GM11168 (cell line): ENCODE measurements at regions not wholly inside any gene's neighbourhood (a gene's known extent, or its start where the extent isn't known, plus 50 kb on each side); places are given as distances from the start of the nearest gene placed in this dataset.

Experiments
- in situ Hi-C: fragments of 300-500 bp; cut with MboI; formaldehyde crosslinking; loops from one replicate; pipeline ENCODE4 v1.12.0; 2022; ENCODE audit warnings: low sequenced_read_pairs; ENCODE audit not compliant: unreplicated experiment

GRCh38 chr4:65923616-65924015 lies 253.3 kb upstream of the EPHA5 start:
- in situ Hi-C loops, result no loop called here

- in situ Hi-C loops, result no loop called here
Observed at GRCh38 chr4:65921180-65921579, 250.9 kb upstream of the EPHA5 start.

- in situ Hi-C loops, result no loop called here
Observed at GRCh38 chr4:65918872-65919271, 248.6 kb upstream of the EPHA5 start.

- in situ Hi-C loops, result no loop called here
Observed at GRCh38 chr4:65918212-65918611, 247.9 kb upstream of the EPHA5 start.

GRCh38 chr4:65917486-65917885 lies 247.2 kb upstream of the EPHA5 start:
- in situ Hi-C loops, result no loop called here

GRCh38 chr4:65911720-65912119 lies 241.4 kb upstream of the EPHA5 start:
- in situ Hi-C loops, result no loop called here

GRCh38 chr4:65893957-65894755 lies 223.9 kb upstream of the EPHA5 start:
- in situ Hi-C loops, result no loop called here

- in situ Hi-C loops, result no loop called here
Observed at GRCh38 chr4:65893271-65893670, 223.0 kb upstream of the EPHA5 start.

- in situ Hi-C loops, result no loop called here
Observed at GRCh38 chr4:65880594-65880993, 210.3 kb upstream of the EPHA5 start.

GRCh38 chr4:65868096-65868824 lies 198.0 kb upstream of the EPHA5 start:
- in situ Hi-C loops, result no loop called here

- in situ Hi-C loops, result no loop called here
Observed at GRCh38 chr4:65865489-65865888, 195.2 kb upstream of the EPHA5 start.

GRCh38 chr4:65861993-65862392 lies 191.7 kb upstream of the EPHA5 start:
- in situ Hi-C loops, result no loop called here

GRCh38 chr4:65845199-65845773 lies 175.0 kb upstream of the EPHA5 start:
- in situ Hi-C loops, result no loop called here

GRCh38 chr4:65839164-65839931 lies 169.1 kb upstream of the EPHA5 start:
- in situ Hi-C loops, result no loop called here

GRCh38 chr4:65834707-65835106 lies 164.4 kb upstream of the EPHA5 start:
- in situ Hi-C loops, result no loop called here

- in situ Hi-C loops, result no loop called here
Observed at GRCh38 chr4:65831828-65832227, 161.5 kb upstream of the EPHA5 start.

GRCh38 chr4:65825116-65825753 lies 154.9 kb upstream of the EPHA5 start:
- in situ Hi-C loops, result no loop called here

GRCh38 chr4:65819192-65819591 lies 148.9 kb upstream of the EPHA5 start:
- in situ Hi-C loops, result no loop called here

GRCh38 chr4:65805936-65806335 lies 135.6 kb upstream of the EPHA5 start:
- in situ Hi-C loops, result no loop called here

- in situ Hi-C loops, result no loop called here
Observed at GRCh38 chr4:65799513-65799912, 129.2 kb upstream of the EPHA5 start.
